CD1c-positive myeloid dendritic cell (primary cell): ENCODE measurements at regions not wholly inside any gene's neighbourhood (a gene's known extent, or its start where the extent isn't known, plus 50 kb on each side); places are given as distances from the start of the nearest gene placed in this dataset.
"Not testable (repeated sequence)": the region's sequence is repeated elsewhere in the genome, so short reads cannot be mapped to it uniquely, and the experiment has no call there.

Experiments used
- DNase-seq: peaks from one replicate; pipeline ENCODE4 v3.0.0-alpha.2; 2016; ENCODE audit errors: extremely low spot score

DNA sequence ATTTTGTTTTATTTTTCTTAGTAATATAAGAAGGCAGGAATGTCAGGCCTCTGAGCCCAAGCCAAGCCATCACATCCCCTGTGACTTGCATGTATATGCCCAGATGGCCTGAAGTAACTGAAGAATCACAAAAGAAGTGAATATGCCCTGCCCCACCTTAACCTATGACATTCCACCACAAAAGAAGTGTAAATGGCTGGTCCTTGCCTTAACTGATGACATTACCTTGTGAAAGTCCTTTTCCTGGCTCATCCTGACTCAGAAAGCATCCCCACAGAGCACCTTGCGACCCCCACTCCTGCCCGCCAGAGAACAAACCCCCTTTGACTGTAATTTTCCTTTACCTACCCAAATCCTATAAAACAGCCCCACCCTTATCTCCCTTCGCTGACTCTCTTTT, 406.2 kb upstream of the RORB start:
- DNase-seq: not testable (repeated sequence)

DNA sequence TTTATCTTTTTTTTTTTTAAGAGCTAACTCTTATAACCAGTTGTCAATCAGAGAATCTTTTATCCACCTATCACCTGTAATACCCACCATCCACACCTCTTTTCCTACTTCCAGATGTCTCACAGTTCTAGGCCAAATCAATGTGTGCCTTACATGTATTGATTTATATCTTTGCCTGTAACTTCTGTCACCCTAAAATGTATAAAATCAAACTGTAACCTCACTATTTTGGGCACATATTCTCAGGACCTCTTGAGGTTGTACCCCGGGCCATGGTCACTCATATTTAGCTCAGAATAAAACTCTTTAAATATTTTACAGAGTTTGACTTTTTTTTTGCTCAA, 404.7 kb upstream of the RORB start:
- no peak for DNase-seq

DNA sequence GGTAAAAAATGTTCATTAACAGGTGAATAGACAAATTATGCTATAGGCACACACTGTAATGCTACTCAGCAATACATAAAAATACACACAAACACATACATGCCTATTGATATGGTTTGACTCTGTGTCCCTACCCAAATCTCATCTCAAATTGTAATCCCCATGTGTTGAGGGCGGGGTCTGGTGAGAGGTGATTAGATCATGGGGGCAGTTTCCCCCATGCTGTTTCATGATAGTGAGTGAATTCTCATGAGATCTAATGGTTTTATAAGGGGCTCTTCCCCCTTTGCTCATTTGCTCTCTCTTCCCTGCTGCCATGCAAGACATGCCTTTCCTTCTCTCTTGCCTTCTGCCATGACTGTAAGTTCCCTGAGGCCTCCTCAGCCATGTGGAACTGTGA, 403.1 kb upstream of the RORB start:
- DNase-seq: not testable (repeated sequence)

DNA sequence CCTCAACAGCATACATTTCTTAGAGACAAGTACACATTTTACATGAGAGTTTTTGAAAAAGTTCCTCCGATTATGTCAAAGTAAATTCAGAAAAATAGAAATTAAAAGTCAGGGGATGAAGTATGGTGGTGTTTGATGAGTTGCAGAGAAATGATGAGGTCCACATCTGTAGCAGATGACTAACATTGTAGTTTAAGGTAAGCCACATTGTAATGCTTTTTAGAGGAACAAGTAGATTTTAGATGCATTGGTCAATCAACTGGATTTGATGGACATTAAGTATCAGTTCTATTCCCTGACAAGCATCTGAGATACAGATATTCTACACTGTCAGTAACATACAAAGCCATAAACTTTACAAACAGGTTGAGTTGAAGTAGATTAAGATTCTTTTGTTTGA, 402.4 kb upstream of the RORB start:
- no peak for DNase-seq

DNA sequence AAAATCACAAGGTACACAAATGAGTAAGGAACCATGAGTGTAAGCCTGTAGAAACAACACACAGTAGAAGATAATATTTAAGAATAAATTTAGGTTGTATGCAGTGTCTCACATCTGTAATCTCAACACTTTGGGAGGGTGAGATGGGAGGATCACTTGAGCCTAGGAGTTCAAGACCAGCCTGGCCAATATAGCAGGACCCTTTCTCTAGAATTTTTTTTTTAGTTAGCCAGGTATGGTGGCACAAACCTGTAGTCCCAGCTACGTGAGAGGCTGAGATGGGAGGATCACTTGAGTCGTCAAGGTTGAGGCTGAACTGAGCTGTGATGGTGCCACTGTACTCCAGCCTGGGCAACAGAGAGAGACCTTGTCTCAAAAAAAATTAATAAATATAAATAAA, 401.2 kb upstream of the RORB start:
- DNase-seq: no peak

DNA sequence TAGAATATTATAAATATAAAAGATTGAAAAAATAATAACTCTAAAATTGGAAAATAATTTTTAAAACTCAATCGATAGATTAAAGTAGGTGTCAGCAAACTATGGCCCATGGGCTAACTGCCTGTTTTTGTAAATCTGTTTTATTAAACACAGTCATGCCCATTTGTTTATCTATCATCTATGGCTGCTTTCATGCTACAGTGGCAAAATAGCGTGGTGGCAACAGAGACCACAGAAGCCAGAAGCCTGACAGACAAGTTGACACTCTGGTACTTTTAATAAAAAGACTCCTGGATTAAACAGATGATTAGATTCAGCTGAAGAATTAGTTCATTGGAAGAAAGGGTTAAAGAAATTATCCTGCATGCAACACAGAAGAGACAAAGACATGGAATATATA, 400.7 kb upstream of the RORB start:
- no peak for DNase-seq

DNA sequence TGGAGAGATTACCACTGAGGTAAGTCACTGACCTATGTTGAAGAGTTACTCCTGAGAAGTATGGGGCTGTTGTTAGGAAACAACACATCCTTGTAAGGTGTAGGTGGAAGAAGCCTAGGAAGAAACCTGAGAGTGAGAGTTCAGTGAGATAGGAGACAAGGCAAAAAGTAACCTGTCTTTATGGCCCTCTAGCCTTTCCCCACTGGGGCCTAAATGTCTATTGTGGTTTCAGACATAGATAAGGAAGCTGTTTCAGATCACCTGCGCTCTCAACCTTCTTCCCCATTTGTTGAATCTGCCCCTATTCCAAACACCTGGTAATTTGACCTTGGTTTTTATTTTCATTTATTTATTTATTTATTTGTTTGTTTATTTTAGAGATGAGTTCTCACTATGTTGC, 397.1 kb upstream of the RORB start:
- no peak for DNase-seq

DNA sequence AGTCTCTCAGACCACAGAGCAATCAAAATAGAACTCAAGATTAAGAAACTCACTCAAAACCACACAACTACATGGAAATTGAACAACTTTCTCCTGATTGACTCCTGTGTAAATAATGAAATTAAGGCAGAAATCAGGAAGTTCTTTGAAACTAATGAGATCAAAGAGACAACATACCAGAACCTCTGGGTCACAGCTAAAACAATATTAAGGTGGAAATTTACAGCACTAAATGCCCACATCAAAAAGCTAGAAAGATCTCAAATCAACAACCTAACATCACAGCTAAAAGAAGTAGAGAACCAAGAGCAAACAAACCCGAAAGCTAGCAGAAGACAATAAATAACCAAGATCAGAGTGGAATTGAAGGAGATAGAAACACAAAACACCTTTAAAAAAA, 395.0 kb upstream of the RORB start:
- DNase-seq: not testable (repeated sequence)

DNA sequence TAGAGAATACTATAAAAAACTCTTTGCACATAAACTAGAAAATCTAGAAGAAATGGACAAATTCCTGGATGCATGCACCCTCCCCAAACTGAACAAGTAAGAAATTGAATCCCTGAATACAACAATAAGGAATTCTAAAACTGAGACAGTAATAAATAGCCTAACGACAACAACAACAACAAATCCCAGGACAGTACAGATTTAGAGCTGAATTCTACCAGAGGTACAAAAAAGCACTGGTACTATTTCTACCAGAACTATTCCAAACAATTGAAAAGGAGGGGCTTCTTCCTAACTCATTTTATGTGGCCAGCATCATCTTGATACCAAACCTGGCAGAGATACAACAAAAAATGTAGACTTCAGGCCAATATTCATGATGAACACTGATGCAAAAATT, 394.4 kb upstream of the RORB start:
- no peak for DNase-seq

DNA sequence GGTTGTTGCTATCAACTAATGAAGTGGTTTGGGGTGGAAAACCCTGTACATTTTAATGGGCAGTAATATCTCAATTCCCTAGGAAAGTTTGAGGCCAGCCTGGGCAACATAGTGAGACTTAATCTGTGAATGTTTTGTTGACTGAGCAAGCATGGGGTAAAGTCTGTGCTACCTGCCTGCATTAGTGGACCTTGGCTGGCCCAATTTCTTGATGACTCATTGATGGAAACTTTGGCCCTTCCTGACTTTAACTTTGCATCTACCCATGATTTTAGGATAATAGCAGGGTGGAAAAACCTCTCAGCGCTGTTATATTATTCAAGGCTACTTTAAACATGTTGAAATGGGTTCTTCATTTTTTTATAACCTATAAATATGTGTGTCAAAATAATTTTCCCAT, 389.4 kb upstream of the RORB start:
- no peak for DNase-seq

DNA sequence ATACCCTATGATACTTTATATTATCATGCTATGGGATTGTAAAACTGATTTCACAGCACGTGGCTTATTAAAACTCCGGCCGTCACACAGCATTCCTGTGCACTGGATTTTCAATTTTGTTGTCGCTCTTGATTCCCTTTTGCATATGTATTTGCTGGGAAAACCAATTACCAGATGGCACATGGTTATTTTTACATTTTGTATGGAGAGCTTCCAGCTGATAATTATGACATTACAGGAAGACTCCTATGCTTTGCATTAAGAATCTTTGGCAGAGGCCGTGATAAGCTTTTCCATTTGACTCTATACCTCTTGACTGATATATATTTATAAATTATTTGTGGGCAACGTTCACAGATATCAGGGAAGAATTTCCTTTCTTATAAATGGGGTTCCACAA, 381.2 kb upstream of the RORB start:
- DNase-seq: no peak

DNA sequence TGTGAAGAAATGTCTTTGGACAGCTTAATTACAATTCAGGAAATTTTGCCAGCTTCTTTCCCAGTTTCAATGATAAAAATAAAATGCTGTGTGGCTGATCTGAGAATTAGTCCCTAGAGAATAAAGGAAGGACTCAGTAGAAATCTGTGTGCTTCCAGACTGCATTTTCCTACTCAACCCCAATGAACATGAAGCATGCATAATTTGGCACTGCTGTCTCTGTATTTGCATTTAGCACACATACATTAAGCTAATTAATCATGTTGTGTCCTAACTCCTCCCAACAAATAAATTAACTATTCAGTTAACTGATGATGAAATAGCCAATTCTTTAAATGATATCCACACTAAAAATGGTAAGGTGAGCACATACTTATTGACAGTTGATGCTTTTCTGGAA, 380.0 kb upstream of the RORB start:
- DNase-seq: no peak

DNA sequence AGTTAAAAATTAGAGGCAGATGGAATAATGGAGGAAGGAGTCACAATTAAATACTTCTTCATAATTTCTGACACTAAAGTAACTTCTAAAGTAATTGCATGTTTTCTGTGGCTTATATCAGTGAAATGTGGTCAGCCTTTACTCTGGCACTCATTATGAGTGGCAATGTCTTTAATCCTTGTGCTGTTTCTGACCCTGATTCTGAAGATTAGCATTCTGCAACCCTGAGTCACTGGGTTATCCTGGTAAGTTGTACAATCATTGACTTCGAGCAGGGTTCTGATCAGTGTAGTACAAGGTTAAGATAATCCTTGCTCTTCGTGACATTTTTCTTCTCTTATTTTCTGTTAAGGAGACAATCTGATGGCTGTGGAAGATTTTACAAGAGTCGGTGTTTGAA, 379.4 kb upstream of the RORB start:
- no peak for DNase-seq

DNA sequence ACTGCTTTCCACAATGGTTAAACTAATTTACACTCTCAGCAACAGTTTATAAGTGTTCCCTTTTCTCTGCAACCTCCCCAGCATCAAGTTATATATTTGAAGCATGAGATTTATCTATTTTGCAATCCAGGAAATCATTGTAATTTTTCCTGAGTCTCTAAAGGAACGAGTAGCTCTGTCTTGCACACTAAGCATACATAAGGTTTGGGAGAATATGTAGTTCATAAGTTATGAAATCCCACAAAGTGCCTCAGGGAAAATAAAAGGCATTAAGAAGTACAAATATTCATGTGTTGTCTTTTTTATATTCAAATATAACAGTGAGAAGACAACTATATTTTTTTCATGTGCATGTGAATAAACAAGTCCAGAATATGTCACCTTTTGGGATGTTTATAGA, 377.1 kb upstream of the RORB start:
- no peak for DNase-seq

DNA sequence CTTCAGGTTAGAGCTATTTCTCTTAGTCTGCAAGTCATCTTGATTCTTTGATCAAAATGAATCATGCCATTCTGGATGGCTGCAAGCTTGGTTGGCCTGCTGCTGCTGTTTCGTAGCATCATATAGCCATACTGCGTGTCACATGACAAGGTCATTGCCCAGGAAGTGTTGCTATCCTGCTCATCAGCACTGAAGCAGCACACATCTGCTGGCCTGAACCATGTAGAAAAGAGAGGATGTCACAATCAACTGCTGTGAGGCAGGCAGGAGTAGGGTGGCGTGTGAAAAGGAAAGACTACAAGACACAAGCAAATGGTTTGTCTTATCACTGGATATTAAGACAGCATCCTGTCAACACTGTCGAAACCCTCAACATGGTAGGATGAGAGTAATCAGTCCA, 376.7 kb upstream of the RORB start:
- DNase-seq: no peak

DNA sequence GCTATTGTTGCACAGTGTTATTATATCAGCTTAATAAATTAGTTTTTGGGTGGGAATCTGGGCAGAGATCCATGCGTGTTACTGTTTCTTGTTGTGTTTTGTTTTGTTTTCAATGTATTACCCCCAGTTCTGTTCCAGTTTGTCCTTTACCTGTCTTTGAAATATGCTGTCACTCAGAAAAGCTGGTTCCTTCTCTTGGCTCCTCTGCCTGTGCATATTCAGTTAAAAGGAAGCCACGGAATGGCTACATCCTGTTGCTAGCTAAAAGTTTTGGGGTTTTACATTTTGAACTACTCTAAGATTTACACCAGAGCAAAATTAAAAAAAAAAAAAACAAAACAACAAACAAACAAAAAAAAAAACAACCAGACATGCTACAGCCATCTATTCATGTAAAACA, 374.9 kb upstream of the RORB start:
- DNase-seq: no peak

DNA sequence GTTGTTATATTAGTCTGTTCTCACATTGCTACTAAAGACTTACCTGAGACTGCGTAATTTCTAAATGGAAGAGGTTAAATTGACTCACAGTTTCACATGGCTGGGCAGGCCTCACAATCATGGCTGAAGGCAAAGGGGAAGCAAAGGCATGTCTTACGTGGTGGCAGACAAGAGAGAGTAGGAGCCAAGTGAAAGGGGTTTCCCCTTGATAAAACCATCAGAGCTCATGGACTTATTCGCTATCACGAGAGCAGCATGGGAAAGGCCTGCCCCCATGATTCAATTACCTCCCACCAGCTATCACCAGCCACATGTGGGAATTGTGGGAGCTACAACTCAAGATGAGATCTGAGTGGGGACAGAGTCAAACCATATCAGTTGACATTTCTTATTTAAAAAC, 374.5 kb upstream of the RORB start:
- no peak for DNase-seq

DNA sequence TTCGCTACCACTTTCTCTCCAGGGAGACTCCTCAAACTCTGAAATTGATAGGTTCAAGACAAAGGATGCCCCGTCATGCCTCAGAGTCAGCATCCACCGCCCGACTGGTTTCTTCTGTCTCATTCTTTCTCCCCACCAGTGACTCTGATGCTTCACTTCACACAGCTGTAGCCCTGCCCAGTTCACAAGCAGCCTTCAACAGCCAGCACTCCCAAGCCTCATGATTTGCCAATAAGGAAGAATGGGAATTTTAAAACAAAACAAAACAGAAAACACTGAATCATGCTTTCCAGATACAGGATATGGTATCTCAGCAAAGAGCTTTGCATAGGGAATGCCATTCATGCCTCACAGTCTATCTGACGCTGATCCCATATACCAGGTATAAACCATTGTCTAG, 371.2 kb upstream of the RORB start:
- no peak for DNase-seq

DNA sequence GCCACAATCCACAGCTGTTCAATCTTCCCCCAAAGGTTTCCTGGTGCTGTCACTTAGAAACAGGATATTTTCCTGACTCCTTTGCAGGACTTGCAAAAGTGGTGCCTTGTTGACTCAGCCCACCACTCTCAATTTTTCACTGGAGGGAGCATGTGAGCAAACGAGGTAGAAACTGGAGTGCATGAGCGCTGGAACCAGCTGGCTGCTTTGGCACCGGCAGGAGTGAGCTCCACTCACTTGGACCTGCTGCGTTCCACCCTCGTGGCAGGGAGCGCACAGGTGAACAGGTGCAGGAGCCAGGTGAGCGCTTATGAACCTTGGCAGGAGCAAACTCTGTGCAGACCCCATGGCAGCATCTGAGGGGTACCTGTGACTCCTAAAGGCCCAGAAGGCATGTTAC, 364.1 kb upstream of the RORB start:
- DNase-seq: no peak

DNA sequence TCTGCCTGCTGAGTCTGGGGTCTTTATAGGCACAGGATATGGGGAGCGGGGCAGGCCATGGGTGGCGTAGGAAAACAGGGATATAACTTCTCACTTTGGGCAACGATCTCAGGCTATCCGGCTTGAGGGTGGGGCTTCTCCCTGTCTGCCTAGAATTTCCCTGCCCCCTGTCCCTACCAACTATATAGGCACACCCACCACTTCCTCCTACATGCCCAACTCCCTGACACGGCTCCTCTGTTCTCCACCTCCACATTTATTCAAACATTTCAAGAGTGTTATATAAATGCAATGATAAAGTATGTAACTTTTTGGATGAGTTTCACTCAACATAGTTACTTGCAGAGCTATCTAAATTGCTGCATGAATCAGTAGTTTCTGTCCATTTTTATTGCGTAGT, 363.2 kb upstream of the RORB start:
- no peak for DNase-seq

DNA sequence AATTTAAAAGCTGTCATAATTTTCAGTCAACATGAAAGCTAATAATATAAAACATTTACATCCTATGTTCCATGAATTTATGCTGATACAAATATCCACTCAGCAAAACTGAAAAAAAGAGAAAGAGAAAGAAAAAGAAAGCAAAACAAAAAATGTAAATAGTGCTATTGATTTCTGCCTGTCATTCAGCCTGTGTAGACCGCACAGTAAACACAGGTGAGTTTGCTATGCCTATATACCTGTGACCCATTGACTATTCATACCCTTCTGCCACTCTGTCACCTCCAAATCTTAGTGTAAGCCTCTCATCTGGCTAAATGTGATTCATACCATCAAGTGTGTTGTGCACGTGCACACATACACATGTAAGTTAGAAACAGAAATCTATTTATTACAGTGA, 359.0 kb upstream of the RORB start:
- DNase-seq: no peak

DNA sequence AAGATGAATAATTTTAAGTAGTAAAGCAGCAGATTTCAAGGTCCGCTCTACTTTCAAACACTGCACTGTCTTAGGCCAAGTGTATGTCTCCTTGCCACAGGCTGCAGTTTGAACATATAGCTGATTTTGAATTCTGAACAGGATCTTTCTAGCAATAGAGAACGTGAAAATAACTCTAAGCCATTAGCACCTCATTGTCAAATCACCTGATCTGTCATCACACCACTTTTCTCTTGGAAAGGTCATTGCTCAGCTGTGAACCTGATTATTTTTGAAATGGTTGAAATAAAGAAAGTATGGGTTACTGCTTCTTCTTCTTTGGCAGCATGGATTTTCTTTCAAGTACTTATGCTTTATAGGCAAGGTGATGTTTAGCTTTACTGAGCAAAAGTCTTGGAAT, 357.0 kb upstream of the RORB start:
- DNase-seq: no peak

DNA sequence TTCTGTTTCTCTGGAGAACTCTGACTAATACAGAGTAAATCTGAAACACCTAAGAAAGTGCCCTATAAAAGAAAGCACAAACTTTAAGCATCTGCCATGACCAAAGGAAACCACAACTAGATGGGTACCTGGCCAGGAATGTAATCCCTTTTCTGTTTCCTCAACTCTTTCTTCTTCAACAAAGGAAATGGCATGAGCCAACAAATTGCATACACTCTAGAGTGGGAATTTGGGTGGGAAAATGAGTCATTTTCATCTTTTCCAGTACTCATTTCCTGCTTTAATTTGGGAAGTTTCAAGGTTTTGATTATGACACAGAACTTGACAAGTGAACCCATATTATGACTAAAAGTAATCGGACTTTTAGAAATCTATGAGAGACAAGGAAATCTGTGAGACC, 349.2 kb upstream of the RORB start:
- no peak for DNase-seq

DNA sequence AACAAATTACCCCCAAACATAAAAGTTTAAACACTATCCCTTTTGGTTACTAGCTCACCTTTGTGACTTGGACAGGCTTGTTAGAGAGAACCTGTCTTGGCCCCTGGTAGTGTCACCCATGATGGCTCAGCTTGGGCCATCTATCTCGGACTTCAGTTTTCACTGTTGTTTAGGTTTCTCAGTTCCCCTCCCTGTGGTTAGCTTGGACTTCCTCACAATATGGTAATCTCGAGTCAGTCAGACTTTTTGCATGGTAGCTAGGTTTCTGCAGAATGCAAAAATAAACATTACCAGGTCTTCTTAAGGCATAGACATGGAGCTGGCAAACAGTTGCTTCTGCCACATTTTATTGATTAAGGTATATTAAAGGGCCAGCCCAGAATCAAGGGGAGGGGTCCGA, 324.3 kb upstream of the RORB start:
- peak; percentile 28 for DNase-seq

DNA sequence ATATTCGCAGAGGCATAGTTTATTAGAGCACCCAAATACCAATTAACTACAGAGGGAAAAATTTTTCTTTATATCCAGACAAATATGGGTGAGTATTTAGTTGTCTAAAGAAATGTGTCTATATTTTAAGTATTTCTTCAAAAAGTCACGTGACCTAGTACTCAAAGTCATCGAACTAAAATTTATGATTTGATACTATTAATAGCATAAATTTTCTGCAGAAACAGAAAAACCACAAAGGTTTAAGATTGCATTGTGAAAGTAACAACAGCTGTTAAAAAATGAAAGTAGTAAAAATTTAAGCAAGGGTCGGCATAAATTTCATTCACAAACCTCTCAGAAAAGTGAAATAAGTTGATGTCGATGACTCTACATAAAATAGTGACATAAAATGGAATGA, 323.9 kb upstream of the RORB start:
- DNase-seq: no peak
